GM19397 (cell line): ENCODE measurements at regions not wholly inside any gene's neighbourhood (a gene's known extent, or its start where the extent isn't known, plus 50 kb on each side); places are given as distances from the start of the nearest gene placed in this dataset.

Source experiments
- ATAC-seq: cut with Tn5 transposase; IDR thresholded peaks from one replicate; pipeline ENCODE4 v1.9.1; 2021; ENCODE audit warnings: mild to moderate bottlenecking, moderate library complexity; ENCODE audit not compliant: unreplicated experiment

- no peak for ATAC-seq
Measured at GRCh38 chr12:30044206-30044605, 260.5 kb upstream of the TMTC1 start.

GRCh38 chr12:30043151-30043847 is 259.6 kb upstream of the TMTC1 start:
- ATAC-seq, result no peak

GRCh38 chr12:30041096-30041495 is 257.4 kb upstream of the TMTC1 start:
- ATAC-seq, result no peak

GRCh38 chr12:30030693-30031374 is 247.1 kb upstream of the TMTC1 start:
- ATAC-seq, result no peak

DNA sequence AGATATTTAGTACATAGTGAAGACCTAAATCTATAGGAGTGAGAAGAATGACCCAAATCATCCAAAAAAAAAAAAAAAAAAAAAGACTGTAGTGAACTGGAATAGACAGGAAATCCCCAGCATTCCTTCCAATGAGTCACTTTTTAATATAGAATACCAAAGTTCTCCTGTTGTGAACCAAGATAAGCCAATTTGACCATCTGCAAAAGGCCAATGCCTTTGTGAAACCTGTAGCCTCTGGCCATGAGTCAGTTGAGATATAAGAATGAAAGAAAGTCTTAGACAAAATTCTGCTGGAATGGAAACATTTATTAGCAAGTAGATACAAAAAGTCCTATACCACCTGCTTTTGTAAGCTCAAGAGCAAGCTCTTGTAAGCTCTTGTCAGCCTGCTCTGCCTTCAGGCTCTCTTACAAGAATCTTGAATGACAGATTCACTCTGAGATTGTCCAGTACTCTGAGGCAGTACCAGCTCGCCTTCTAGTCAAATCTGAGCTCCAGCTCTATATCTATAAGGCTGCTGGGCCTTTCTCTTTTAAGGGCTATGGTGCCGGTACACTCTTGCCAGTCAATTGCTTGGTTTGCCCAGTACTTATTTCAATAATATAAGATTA is 243.0 kb upstream of the TMTC1 start:
- no peak for ATAC-seq

DNA sequence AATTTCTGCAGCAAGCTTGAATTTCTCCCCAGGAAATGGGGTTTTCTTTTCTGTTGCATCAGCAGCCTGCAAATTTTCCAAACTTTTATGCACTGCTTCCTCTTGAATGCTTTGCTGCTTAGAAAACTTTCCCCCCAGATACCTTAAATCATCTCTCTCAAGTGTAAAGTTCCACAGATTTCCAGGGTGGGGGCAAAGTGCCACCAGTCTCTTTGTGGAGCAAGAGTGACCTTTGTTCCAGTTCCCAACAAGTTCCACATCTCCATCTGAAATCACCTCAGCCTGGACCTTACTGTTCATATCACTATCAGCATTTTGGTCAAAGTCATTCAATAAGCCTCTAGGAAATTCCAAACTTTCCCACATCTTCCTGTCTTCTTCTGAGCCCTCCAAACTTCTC is 241.6 kb upstream of the TMTC1 start:
- no peak for ATAC-seq

DNA sequence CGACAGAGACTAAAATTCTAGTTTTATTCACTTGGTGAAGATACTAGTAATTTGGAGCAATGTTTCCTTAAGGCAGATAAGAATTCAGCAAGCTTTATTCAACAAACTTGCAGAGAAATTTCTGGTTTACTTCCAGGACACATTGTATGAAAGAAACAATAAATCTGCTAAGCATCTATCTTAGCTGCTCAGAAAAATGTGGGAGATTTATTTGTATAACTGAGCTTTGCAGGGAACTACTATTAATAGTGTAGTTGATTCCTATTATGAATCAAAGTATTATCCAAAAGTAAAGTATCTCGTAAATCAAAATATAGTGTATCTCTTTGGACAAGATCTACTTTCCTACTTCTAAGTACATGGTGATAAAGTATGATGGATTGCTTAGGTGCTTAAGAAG is 239.4 kb upstream of the TMTC1 start:
- no peak for ATAC-seq

DNA sequence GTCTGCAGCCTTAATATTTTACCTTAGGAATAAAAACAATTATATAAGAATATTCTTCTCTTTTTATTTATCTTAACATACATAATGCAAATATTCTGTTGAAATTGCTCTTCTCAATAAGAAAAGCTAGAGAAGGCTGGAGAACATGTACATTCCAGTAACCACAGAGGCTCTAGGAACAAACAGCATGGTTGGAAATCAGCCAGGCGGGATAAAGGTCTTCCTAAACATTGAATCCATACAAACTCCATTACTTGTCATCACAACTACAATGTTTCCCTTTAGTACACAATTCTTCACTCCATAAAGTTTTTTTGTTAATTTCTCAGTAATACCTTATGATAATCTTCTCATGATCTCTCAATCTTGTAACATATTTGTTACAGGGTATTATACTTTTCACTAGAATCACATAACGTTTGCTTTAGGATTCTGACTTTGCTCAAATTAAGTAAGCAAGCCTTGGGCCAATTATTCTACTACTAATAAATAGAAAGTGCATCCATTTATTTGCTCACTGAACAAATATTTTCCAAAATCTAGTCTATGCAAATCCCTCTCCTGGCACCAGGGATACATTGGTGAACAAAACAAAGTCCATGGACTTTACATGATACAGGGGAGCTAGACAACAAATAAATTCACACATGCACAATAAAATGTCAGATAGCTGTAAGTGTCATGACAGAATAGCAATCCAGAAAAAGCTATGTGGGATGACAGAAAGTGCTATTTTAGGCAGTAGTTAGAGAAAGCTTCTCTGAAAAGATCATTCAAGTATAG is 237.5 kb upstream of the TMTC1 start:
- ATAC-seq, result no peak

- no peak for ATAC-seq
Measured at GRCh38 chr12:30019366-30020140, 235.8 kb upstream of the TMTC1 start.

- ATAC-seq, result no peak
Measured at GRCh38 chr12:30016540-30017055, 232.9 kb upstream of the TMTC1 start.

DNA sequence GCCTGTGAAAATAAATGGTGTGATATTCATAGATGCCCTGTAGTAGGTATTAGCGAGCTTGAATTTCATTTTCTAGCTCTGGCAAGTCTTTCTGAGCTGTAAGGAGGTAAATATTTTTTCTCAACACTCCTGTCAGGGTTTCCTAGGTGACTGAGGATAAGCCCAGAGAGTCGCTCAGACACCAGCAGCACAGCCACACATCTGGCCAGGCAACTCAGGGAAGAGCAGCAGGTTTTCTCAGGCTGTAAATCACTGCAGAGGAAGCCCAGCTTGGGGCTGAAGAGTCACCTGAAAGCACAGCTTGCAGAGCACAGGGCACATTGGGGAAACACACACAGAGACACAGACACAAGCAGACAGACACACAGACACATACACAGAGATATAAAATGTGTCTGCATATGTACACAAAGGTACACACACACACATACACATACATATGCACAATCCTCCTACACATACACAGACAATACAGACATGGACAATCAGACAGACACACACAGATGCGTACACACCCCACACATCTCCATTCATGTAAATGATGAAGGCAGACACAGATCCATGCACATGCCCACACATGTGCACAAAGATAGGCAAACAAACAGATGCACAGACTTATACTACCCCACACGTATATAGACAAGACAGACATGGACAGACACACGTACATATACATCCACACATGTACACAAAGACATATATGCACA is 232.0 kb upstream of the TMTC1 start:
- no peak for ATAC-seq

DNA sequence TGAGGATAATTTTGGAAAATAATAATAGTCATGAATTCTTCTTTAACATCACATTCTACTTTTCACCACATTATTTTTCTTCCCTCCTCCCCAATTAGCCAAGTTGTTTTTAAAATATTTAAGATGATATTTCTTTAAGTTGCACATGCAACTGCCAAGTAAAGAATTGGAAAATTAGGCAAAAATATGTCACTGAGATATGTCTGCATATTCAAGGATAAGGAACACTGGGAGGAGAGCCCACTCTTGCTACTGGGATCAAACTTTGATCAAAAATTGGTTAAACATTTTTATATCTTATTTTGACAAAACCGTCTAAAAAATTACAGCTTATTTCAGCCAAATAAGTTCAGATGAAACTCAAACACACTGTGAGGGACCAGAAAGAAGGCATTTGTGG is 231.2 kb upstream of the TMTC1 start:
- ATAC-seq, result no peak

DNA sequence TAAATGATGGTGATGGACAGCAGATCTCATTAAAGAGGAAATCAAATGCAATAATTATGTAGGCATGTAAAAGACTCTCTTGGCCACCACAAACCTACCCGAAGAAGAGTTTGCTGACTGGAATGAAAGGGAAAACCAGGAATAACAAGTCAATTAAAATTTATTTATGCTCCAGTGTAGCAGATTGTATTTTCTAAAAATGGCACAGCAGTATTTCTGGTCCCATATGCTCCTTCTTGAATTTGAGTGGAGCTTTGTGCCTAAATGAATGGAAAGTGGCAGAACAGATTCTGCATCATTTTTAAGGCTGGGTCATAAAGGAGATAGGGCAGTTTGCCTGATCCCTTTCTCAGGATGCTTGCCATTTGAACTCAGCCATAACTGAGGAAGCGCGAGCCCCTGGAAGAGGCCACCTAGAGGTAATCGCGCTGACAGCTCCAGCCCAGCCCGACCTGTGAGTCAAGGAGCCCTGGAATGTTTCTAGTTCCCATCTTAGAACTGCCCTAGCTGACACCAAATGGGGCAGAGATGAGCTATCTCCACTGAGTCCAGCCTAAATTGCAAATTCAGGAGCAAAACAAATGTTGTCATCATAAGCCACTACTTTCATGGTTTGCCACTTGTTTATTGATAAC is 229.2 kb upstream of the TMTC1 start:
- ATAC-seq, result no peak

DNA sequence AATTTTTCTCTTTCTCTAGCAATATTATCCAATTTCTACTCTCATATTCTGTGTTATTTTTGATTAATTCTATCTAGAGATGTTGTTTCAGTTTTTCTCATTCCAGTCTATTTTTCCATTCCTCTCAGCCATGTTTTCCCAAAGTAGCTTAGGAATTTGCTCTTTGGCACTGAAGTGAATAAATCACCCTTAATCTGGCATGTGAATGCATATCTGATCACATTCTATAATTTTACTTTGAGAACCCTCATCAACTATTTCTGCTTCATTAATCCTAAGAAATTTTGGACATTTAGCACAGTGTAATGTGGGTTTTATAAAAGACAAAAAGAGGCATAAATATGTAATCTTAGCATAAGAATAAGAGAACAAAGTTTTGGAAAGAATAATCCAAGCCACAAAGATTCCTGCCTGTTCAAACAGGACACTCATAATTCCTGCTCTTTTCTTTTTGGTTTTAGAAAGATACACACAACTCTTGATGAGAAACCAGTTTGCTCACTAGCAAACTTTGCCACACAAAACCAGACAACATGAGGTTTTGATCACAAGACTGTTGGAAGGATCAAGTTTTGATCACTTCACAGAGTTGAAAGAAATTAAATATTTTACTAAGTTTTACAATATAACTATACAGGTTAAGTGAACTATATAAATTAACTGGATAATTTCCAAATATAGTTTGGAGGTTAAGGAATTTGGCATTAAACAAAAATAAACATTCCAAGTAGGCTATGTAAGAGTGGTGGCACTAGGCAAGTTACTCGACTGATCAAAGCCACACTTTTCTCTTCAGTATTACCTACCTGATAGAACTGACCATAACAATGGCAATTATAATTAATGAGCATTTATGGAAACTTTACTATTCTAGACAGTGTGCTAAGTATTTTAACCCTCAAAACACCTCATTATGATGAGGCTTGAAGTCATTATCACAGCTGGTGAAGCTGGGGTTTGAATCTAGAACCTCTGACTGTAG is 226.6 kb upstream of the TMTC1 start:
- no peak for ATAC-seq

DNA sequence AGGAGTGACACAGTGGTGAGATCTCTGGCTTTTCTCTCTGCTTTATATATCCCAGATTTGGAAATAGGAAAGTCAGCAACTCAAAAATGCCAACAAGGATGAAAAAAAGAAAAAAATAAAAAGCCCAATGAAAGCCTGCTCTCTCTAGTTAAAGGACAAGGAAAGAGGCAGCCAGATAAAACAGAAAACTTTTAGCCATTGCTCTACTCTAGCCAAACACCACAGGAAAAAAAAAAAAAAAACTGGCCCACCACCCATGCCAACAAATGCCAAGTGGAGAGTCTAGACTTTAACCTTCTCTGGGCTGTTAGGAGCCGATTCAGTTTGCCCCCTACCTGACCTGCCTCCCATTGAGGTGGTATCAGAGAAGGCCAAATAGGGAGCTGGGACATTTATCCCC is 222.3 kb upstream of the TMTC1 start:
- no peak for ATAC-seq

DNA sequence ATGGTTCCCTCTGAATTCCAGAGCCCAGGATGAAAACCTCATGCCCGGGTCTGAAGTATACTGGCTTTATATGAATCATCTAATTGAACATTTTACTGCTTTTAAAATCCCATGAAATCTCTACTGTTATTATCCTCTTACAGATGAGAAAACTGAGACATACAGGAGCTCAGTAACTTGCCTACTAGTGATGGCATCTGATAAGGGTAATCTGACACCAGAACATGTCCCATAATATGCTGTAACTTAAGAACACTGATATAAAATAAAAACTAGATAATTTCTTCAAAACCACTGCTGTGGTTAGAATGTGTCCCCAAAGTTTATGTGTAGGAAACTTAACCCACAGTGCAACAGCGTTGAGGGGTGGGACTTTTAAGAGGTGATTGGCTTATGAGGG is 219.6 kb upstream of the TMTC1 start:
- ATAC-seq, result no peak

GRCh38 chr12:30002677-30003076 is 218.9 kb upstream of the TMTC1 start:
- ATAC-seq, result no peak

- ATAC-seq, result no peak
Measured at GRCh38 chr12:30000401-30000800, 216.7 kb upstream of the TMTC1 start.
